ENCODE measurements at regions not wholly inside any gene's neighbourhood (a gene's known extent, or its start where the extent isn't known, plus 50 kb on each side); places are given as distances from the start of the nearest gene placed in this dataset.

GRCh38 chr18:34514957-34515356 lies 195.1 kb upstream of the DTNA start:
- TF ChIP-seq POLR2A (IDR thresholded peaks at IDR 0.05; ENCODE audit: low read depth, low read length) (no peak), TAF1 (IDR thresholded peaks at IDR 0.05; ENCODE audit: low read depth, low read length) (no peak), POLR2AphosphoS5 (IDR thresholded peaks at IDR 0.05; ENCODE audit: low read depth, low read length) (no peak), PAX5 (IDR thresholded peaks at IDR 0.05; ENCODE audit: insufficient read depth, low read length, severe bottlenecking) (no peak), SPI1 (IDR thresholded peaks at IDR 0.05; ENCODE audit: low read depth, low read length) (no peak)

All from GM12891 (cell line).